8988T (cell line): ENCODE measurements at regions not wholly inside any gene's neighbourhood (a gene's known extent, or its start where the extent isn't known, plus 50 kb on each side); places are given as distances from the start of the nearest gene placed in this dataset.
"Not testable (repeated sequence)": the region's sequence is repeated elsewhere in the genome, so short reads cannot be mapped to it uniquely, and the experiment has no call there.

Experiments used
- DNase-seq: peaks from one replicate; pipeline ENCODE4 v3.0.0; 2011

GRCh38 chr2:392181-392925, 104.5 kb upstream of the ALKAL2 start:
- no peak for DNase-seq

DNA sequence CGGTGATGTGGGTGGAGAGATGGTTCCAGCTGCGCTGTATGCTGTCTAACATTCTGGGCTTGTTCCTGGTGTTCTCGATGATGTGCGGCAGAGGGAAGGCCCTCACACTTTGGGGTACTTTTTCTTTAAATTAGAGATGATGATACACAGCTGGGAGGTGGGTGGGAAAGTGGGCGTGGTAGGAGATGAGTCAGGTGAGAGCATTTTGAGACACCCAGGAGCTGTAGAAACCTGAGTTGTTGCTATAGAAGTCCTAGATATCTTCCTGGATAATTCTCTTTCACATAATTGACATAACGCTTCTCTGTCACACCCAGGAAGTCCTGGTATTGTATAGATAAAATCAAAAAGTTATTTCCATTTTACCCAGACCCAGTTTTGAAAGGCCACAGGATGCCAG, 103.8 kb upstream of the ALKAL2 start:
- no peak for DNase-seq

DNA sequence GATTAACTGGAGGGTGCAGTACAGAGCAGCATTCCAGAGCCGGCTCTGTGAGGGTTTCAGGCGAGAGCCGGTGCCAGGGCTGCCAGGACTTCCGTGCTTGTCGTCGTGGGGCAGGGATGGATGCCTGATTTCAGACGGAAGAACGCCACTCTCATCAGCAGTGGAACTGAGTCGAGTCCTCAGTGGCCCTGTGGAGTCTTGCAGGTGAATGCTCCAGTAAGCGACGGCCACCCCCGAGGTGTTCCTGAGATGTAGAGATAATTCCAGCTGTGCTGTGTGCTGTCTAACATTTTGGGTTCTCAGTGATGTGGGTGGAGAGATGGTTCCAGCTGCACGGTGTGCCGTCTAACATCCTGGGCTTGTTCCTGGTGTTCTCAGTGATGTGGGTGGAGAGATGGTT, 103.1 kb upstream of the ALKAL2 start:
- DNase-seq = no peak

- not testable (repeated sequence) for DNase-seq
Measured at GRCh38 chr2:389985-390384, 102.1 kb upstream of the ALKAL2 start.

DNA sequence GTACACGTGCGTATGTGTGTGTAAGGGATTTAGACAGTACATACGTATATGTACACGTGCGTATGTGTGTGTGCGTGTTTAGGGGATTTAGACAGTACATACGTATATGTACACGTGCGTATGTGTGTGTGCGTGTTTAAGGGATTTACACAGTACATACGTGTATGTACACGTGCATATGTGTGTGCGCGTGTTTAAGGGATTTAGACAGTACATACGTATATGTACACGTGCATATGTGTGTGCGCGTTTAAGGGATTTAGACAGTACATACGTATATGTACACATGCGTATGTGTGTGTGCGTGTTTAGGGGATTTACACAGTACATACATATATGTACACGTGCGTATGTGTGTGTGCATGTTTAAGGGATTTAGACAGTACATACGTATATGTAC, 100.9 kb upstream of the ALKAL2 start:
- not testable (repeated sequence) for DNase-seq

- no peak for DNase-seq
Measured at GRCh38 chr2:387980-388421, 100.1 kb upstream of the ALKAL2 start.

DNA sequence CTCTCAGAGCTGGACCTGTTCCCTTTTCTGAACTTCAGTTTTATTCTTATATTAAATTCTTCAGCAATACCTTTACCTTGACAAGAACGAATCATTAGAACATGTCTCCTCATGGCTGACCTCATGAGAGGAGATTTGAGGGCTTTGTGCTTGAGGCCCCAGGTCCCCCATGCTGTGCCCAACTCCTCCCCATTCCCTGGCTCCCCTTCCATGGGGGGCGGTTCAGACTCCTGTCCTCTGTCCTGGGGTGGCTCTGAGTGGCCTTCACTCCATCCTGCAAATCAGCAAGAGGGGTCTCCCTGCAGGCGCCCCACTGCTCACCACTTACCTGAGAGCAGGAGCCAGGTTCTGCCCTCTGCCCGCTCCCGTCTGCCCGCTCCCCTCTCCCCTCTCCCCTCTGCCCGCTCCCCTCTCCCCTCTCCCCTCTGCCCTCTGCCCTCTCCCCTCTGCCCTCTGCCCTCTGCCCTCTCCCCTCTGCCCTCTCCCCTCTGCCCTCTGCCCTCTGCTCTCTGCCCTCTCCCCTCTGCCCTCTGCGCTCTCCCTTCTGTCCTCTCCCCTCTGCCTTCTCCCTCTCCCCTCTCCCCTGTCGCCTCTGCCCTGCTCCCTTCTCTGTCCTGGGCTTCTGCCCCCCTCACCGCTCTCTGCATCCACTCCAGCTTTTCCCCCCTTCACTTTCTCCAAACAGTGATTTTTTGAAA, 98.7 kb upstream of the ALKAL2 start:
- DNase-seq = no peak

DNA sequence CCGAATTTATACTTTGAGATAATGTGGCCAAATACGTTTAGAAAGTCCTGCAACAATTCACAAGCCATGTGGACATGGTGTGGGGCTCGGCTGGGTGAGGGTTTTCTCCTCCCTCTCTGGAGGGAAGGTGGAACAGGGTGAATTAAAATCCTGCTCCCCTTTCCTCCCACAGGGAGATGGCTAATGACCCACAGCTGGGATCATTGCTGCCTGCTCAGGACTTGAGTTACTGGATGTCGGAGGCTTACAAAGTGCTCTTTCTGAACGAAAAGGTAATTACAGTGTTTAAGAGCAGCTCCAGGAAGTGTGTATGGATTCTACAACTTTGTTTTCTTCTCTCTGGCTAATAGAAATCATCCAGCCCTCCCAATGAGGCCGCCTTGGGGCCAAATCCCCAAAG, 97.9 kb upstream of the ALKAL2 start:
- no peak for DNase-seq

- DNase-seq = no peak
Measured at GRCh38 chr2:385061-385460, 97.2 kb upstream of the ALKAL2 start.

GRCh38 chr2:383888-384287, 96.0 kb upstream of the ALKAL2 start:
- DNase-seq = no peak

DNA sequence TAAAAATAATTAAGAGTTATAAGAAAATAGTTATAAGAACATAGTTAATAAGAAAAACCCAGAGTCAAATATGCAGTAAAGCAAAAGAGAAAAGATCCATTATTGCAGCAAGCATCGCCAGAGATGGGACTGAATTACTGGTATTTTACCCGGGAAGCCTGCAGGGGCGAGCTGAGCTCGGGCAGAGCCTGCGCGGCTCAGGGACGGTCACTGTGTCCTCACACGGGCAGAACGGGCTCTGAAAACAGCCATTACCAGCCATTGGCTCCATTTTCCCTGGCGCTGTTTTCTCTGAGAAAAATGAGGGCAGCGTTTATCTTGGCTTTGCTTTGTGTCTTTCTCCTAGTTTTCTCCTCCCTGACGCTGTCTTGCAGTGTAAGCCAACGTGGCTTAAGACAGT, 95.3 kb upstream of the ALKAL2 start:
- no peak for DNase-seq

GRCh38 chr2:382728-383022, 94.8 kb upstream of the ALKAL2 start:
- DNase-seq = no peak

DNA sequence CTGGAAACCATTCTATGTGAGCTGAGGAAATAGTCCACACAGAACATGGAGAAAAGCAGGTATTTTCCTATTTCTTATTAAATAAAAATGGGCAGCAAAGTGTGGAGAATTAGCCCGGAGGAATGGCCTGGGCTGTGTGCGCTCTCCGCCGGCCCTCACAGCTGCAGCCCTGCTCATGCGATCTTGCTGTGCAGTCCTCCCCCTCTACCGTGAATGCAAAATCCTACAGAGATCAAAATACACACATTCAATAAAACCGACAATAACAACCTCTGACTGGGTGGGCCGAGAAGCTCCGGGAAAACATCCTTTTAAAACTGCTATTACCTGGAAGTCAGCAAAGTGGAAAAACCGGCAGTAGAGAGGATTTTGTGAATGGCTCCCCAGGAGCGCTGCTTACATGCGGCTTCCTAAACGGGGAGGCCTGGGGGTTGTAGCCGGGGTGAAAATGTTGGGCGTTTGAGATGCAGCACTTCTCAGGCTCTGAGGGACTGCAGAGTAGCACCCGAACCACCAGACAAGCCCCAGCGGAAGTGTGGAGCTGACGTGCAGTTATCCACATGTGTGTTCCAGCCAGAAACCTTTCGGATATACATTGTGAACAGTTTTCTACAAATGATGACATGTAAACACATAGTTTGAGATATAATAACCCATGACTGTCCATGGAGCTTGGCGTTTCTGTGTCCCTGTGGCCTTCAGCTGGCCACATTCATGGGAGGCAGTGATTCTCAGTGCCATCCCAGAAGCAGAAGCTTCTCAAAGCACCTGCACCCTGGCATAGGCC, 94.2 kb upstream of the ALKAL2 start:
- no peak for DNase-seq

- DNase-seq = no peak
Measured at GRCh38 chr2:381181-381580, 93.3 kb upstream of the ALKAL2 start.

- no peak for DNase-seq
Measured at GRCh38 chr2:380772-381171, 92.9 kb upstream of the ALKAL2 start.

GRCh38 chr2:380221-380620, 92.3 kb upstream of the ALKAL2 start:
- DNase-seq = no peak

- DNase-seq = no peak
Measured at GRCh38 chr2:379778-380177, 91.9 kb upstream of the ALKAL2 start.

- DNase-seq = no peak
Measured at GRCh38 chr2:378364-378763, 90.5 kb upstream of the ALKAL2 start.

GRCh38 chr2:377414-377813, 89.5 kb upstream of the ALKAL2 start:
- no peak for DNase-seq

GRCh38 chr2:375956-376307, 88.0 kb upstream of the ALKAL2 start:
- DNase-seq = no peak

DNA sequence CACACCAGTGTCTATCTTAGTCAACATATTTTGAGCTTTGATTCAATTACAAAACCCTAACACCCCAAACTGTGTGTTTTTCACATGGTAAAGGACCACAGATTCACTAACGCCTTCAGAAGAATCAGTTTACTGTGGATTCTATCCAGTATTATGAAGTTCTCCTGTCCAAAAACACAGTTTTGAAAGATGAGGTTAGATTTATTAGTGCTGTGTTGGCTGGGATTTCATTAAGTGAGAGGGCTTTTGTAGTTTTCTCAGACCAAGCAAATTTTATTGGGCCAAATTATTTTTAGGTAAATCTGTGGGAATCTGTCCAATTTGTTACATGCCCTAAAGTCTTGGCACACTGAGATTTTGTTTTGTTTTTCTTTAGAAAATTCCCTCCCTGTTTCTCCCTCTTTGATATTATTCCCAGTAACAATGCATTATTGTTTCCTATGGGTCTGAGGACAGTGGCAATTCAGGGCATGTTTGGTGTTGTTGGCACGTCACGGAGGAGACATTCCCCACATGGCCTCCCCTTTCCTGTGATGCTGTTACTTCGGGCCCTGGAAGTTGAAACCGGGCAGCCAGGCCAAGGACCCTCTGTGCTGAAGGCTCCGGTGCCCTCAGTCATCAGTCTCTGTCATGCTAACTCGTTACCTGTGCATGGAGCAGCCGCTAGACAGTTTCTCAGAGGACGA, 87.5 kb upstream of the ALKAL2 start:
- no peak for DNase-seq

DNA sequence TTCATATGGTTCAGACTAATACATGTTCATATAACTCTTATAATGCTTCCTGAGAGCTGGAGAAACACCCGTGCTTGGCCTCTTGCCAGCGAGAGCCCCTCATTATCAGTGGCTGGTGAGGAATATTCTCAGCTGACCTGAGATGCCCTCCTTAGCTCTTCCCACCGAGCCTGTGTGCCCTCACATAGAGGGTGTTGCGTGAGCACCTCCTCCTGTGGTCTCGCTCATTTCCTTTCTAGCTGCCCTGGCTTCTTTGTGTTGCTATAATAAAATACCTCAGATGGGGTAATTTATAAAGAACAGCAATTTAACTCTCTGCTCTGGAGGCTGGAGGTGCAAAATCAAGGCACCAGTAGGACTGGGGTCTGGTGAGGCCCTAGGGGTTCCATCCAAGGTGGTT, 80.5 kb upstream of the ALKAL2 start:
- no peak for DNase-seq

DNA sequence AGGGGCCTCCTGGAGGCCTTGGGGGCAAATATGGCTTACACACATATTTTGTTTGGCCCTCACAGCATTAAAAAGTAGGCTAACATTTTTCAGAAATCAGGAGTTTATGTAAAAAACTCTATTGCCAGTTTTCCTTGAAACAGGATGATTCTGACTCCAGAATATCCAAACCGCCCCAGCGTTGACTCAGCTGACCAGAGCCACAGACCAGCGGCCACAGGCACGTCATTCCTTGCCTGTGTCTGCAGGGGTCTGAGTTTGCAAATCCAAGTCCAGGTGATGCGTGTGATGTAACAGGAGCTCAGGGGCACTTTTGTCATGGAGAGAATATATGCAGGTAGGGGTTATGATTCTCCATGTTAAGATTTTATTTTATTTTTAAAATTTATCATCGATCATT, 79.4 kb upstream of the ALKAL2 start:
- no peak for DNase-seq

DNA sequence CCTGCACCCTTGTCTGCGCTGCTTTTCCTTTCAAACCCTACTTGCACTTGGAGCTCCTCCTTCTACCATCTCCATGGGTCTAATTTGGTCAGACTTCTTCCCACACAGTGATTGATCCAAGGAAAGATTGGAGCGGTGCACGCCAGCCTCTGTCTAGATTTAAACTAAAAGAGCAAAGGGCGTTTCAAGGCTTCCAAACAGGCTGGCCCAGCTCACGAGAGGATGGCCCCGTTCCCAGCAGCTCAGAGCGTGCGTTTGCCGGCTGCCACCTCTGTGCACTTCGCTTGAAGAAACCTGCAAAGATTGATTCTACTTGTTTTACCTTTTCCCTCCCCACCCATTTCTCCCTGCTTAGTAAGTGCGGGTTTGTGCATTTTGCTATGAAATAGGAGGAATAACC, 78.8 kb upstream of the ALKAL2 start:
- no peak for DNase-seq
